AG10803 (cell line): ENCODE measurements at regions not wholly inside any gene's neighbourhood (a gene's known extent, or its start where the extent isn't known, plus 50 kb on each side); places are given as distances from the start of the nearest gene placed in this dataset.

Experiments used
- DNase-seq: peaks from one replicate; pipeline ENCODE4 v3.0.0; 2010; ENCODE audit warnings: low read depth
- H3K4me3 ChIP-seq: 2 replicates; pipeline ENCODE4 v1.5.1; 2011; ENCODE audit warnings: mild to moderate bottlenecking, low read length, control low read depth
- TF ChIP-seq, protein P1 (sequence below): conservative IDR thresholded peaks from 2 replicates; pipeline ENCODE4 v1.5.1; 2011; ENCODE audit warnings: mild to moderate bottlenecking, low read length, control low read depth, inconsistent platforms

DNA sequence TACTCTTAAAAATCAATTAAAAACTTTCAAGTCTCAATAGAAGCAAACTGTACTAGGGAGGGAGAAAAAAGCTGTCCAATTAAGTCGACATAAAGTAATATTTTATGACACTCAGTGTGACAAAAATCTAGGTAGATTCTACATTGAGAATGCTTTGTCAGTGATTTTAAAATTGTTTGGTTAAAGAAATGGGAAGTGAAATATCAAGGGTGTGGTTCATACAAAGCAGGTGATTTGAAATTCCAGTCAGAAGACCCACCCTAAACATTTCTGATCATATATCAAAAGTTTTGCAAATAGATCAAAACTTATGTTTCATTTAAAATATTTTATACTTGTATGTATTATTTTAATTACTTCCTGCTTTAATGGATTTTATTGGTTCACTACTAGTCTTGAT is 338.9 kb upstream of the DCC start:
- no peak overlapping the region for H3K4me3 ChIP-seq
- TF ChIP-seq, protein P1, sequence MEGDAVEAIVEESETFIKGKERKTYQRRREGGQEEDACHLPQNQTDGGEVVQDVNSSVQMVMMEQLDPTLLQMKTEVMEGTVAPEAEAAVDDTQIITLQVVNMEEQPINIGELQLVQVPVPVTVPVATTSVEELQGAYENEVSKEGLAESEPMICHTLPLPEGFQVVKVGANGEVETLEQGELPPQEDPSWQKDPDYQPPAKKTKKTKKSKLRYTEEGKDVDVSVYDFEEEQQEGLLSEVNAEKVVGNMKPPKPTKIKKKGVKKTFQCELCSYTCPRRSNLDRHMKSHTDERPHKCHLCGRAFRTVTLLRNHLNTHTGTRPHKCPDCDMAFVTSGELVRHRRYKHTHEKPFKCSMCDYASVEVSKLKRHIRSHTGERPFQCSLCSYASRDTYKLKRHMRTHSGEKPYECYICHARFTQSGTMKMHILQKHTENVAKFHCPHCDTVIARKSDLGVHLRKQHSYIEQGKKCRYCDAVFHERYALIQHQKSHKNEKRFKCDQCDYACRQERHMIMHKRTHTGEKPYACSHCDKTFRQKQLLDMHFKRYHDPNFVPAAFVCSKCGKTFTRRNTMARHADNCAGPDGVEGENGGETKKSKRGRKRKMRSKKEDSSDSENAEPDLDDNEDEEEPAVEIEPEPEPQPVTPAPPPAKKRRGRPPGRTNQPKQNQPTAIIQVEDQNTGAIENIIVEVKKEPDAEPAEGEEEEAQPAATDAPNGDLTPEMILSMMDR: no peak
- DNase-seq: no peak

DNA sequence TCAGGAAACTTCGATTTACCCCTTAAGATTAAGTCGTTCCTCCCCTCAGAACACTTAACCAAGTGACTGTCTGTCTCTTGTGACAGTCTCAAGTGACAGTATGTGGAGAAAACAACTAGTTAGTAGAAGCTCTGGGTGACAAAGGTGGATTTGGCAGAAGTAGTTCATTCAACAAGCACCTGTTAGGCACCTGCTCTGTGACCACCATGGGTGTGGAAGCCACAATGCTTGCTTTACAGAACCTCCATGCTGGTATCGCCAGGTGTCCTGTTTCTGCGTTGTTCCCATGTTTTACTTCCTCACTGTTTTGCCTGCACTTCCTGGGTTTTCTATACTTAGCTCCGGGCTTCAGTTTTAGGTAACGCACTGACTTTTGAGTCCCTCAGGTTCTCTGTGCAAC is 337.4 kb upstream of the DCC start:
- no peak overlapping the region for H3K4me3 ChIP-seq
- TF ChIP-seq, protein P1: no peak
- no peak for DNase-seq

DNA sequence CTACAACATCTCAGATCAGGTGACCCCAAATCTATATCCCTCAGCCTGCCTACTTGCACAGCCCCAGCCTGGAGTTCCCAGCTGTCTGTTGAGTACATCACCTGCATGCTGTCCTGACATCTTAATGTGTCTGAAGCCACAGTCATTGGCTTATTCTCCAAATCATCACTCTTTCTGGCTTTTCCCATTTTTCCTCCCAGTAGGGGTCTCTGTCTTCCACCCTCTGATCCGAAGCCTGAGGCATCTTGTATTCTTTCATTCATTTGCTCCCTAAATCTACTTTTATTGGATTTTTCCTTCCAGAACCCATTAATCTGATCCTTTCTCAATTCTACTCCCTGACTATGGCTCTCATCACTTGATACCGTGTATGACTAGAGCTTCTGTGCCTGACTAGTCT is 332.9 kb upstream of the DCC start:
- DNase-seq: no peak
- no peak overlapping the region for H3K4me3 ChIP-seq
- TF ChIP-seq, protein P1: no peak

DNA sequence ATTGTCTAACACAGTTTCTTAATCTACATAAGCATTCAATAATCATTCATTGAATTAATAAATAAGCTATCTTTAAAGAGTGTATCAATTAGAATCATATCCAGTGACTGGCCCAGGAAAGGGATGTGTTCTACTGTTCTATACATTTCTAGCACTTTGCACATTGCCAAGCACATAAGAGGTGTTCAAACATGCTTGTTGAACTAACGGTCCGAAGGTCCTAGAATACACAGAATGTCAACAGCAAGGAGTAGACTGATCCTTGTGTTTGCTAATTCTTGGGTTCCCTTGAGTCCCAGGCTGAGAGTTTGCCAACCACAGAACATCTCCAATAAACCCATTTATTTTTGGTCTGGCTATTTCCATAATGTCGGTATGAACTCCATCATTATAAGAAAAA is 331.7 kb upstream of the DCC start:
- no peak for DNase-seq
- H3K4me3 ChIP-seq: no peak overlapping the region
- TF ChIP-seq, protein P1: no peak

- no peak overlapping the region for H3K4me3 ChIP-seq
- DNase-seq: no peak
- TF ChIP-seq, protein P1: no peak
Observed at GRCh38 chr18:52008736-52009135, 331.3 kb upstream of the DCC start.

- TF ChIP-seq, protein P1: no peak
- H3K4me3 ChIP-seq: no peak overlapping the region
- DNase-seq: no peak
Observed at GRCh38 chr18:52009958-52010357, 330.0 kb upstream of the DCC start.

DNA sequence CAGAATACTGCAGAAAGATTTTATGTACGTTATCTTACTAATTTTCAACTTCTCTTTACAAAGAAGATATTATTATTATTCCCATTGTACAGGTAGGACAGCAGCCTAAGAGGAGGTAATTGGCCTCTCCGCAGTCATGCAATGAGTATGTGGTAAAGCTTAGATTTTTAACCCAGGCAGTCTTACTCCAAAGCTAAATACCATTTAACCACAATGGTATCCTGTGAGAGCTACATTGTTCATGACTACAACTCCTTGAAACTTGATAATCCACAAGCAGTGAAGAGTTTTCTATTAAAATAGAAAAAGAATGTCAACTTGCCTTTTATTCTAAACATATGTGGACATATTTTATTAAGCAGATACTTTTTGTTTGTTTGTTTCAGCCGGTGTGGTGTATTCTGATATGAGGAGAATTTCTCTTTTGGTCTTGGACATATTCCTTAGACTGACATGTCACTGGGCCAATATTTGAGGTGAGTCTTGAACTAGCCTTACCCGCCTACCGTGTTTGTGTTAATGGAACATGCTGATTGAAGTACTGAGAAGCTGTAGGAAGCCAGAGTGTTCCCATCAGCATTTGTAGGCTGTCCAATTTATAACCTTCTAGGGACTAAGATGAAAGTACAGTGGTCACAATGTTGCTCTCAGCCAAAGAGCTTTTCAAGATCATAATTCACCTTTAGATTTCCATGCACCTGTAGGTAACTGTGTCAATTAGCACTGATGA is 293.9 kb upstream of the DCC start:
- TF ChIP-seq, protein P1: no peak
- no peak for DNase-seq
- no peak overlapping the region for H3K4me3 ChIP-seq
